Dedifferentiated amniotic fluid mesenchymal stem cell (primary cell): ENCODE measurements at regions not wholly inside any gene's neighbourhood (a gene's known extent, or its start where the extent isn't known, plus 50 kb on each side); places are given as distances from the start of the nearest gene placed in this dataset.

Experiments
- DNase-seq: peaks from one replicate; pipeline ENCODE4 v3.0.0-alpha.2; 2016; ENCODE audit errors: extremely low spot score

DNA sequence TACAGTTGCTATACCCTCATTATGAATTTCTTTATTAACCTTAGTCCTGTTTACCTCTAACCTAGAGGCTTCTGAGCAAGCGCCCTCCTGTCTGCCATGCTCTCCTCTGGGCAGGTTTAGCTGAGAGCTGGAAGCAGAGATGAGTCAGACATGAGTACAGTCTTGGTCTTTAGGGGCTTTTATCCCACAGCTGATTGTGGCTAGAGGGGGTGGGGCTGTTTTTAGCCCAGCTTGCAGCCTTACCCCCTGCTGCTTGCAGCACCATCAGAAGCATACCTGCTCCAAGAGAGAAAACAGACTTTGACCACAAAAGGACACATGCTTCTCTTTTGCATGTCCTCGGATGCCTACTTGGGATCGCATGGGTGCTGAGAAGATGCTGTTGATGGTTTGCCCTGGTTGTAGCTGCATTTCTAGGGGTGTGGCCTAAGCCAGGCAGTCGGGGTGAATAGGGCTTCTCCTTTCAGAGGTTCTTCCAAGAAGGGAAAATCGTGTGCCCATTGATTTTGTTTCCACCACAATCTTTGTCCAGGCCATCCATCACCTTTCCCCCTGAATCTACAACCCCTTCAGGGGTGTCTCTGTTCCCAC is 115.0 kb upstream of the LGALSL start:
- DNase-seq: no peak

DNA sequence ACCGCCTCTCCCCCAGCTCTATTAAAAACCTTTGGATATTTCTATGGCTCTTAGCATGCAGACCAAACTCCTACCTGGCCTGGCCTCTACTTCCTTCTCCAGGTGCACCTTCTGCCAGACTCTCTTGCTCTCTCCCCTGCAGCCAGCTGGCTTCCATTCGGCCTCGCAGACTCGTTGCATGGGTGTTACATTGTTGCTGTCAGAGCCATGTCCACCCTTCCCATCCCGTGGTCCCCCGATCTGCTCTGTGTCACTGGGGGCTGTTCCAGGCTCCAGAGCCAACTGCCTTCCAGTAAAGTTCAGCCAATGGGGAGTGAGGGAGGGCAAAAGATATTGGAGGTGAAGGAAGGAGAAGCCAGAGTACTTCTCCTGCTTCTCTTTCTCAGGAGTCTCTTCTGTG is 112.5 kb upstream of the LGALSL start:
- no peak for DNase-seq

DNA sequence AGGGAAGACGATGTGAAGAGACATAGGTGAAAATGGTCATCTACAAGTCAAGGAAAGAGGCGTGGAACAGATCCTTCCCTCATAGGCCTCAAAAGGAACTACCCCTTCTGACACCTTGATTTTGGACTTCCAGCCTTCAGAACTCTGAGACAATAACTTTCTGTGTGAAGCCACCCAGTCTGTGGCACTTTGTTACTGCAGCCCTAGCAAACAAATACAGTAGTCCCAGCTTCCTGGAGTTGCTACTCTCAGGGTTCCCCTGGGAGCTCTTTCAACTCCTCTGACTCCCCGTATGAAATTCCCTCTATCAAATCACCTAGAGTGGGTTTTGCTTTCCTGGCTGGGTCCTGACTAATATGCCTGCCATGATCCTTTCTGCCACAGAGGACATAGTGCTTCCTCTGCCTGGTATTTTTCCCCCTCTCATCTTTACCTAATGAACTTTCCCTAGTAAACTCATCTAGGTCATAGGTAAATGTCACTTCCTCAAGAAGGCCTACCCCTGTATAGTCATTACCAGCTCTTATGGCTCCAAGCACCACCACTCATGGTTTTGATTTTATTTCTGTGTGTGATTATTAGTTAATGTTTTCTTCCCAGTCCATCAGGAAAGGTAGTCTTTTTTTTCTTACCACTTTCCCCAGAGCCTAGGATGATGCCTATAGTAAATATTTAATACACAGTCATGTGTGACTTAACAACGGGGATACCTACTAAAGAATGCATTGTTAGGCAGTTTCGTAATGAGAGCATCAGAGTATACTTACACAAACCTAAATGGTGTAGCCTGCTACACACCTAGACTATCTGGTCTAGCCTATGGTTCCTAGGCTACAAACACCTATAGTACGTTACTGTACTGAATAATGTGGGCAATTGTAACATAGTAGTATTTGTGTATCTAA is 111.5 kb upstream of the LGALSL start:
- DNase-seq: no peak

DNA sequence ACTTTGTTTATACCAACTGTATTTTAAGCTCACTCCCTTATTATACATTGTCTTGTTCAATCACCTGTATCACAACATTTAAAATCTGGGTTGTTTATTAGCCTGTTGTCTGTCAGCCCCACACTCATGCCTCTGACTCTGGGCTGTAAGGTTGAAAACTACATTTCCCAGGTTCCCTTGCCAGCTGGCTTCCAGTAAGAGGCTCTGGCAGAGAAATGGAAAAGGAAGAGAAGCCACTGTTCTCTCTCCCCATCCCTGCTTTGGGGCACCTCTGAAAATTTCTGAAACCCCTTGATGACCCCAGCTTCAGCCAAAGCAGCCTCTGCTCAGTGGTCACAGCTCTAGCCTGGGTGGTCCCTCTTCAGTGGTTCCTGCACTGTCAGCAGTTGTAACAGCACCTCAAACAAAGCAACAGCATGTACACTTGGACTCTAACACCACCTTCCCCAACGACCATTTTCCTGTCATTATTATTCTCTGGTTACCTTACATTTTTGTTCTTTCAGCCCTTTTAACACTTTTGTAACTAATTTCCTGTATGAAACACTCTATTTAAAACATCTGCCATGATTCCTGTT is 108.9 kb upstream of the LGALSL start:
- DNase-seq: no peak

DNA sequence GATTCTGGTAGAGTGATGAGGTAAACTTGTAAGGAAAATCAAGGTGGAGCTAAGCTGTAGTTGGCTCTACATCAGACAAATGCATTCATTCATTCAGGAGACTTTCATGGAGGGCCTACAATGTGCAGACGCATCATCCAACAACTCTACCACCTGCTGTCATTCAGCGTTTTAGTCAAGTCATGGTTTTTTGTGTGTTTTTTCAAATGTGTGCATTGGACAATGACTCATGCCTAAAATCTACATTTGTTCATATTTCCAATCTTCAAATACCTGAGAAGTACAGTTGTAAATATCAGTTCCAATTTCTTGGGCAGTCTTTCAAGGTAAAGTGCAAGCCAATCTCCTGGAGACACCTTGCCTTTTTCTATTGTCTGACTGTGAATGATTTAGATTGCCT is 108.0 kb upstream of the LGALSL start:
- DNase-seq: no peak

DNA sequence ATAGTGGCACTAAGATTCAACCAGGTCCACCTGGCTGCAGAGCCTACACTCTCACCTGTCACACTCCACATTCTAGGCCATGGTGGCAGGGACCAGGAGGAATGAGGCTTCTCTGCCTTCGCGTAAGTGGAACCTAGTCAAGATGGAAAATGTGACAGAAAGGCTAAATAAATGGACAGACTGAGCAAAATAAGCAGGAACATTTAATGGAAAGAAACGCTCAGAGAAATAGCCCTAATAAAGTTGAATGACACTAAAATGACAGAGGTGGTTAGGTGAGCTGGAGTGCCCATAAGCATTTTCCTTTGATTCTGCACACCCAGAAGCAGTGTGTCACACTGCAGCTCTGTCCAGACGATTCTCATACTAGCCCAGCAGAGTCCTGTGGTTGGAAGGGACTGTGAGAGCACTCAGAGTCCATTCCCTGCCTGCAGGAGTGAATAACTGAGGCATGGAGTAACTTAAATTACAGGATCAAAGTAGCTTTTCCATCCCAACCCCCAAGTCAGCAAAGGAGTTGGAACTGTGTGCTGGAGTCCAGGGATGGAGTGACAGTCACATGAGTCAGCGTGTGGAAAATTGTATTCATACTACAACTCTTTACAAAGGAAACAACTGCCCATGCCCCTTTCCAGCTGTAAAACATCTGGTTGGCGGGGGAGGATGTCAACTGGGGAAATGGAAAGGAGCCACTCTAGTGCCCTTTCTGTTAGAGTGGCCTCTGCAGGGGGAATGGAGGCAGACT is 105.4 kb upstream of the LGALSL start:
- DNase-seq: peak; percentile 59

DNA sequence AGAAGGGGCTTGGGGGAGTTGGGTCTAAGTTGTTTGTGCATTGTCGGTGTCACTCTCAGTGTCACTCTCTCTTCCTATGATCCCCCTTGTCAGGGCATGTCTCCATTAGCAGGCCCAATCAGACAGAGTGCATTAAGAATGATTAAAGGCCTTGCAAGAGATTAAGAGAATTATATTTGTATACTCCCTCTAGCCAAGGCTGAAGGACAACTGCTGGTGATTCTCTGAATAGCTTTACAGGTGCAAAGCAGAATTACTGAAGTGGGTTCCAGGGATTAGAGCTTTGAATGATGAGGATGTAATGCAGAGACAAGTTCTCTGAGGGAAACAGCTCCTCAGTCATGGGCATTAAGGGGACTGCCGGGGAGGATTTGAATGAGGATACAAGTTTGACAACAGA is 104.8 kb upstream of the LGALSL start:
- no peak for DNase-seq

DNA sequence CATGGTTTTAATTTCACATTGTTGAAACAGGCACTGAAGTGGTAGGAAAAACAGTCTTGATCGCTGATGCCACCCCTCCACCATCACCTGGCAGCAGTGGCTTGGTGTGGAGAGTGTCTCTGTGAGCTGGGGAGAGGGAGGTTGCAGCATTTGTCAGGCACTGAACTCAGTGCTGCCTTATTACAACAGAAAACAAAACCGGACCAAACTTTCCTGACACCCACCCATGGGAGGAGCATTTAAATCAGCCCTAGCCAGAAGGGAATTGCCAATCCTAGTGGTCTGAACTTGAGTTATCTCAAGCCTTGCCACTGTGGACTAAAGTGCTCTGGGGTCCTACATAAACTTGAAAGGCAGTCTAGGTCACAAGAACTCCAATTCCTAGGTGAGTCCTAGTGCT is 103.0 kb upstream of the LGALSL start:
- no peak for DNase-seq

DNA sequence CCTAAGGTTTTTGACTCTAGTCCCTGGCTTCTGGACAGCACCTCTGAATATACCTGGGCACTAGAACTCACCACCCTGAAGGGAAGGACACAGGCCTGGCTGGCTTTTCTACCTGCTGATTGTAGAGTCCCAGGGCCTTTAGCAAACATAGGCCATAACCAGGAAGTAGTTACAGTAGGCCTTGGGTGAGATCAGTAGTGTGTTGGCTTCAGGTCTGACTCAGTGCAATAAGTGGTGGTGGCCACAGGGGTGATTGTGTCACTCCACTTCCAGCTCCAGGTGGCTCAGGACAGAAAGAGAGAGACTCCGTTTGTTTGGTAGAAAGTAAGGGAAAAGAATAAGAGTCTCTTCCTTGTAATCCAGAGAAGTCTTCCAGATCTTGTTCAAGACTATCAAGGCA is 101.7 kb upstream of the LGALSL start:
- no peak for DNase-seq

DNA sequence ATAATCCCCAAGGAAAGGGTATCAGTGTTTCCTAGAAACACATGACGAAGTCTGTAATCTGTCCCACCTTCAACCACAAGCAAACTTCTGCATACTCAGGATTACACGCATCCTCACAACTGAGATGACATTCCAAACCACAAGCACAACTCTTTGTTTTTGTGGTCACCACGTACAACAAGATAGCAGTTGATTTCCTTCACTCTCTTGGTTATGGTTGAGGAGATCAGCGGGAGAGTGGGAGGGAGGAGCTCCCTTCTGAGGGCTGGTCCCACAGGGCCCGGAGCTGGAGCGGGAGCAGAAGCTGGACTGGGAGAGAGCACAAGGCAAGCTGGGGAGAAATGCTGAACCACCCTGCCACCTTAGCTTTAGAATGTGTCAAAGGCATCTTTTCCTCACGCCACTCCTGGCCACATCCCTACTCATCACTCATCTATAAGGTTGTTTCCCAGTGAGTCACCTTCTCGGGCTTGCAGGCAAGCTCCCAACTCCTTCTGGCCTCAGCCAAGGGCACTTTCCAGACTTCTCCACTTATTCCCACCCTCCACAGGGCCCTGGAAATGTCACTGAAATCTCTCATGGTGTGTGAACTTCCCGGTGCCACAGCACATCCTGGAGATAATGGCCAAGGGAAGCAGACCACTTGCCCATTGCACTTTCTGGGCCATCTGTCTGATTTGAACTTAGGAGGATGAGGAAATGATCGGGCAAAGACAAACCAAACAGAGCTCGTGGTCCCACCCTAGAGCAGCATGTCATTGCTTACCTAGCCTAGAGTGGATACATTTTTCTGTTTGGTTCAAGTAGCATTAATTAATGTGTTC is 98.9 kb upstream of the LGALSL start:
- DNase-seq: peak; percentile 20

DNA sequence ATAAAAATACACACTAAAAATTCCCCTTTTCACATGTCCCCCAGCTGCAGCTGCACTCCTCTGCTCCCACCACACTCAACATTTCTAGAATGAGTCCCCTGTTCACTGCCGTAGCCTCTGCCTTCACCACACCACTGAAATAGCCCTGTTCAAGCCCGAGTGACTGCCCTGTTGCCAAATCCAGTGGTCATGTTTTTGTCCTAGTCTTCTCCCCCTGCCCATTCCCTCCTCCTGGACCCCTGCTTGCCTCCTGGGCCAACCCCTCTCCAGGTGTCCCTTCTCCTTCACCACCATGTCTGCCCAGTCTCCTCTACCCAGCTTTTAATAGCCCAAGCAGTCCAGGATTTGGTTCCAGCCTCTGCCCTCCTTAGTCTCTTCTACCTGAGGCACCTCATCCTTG is 97.1 kb upstream of the LGALSL start:
- DNase-seq: no peak

DNA sequence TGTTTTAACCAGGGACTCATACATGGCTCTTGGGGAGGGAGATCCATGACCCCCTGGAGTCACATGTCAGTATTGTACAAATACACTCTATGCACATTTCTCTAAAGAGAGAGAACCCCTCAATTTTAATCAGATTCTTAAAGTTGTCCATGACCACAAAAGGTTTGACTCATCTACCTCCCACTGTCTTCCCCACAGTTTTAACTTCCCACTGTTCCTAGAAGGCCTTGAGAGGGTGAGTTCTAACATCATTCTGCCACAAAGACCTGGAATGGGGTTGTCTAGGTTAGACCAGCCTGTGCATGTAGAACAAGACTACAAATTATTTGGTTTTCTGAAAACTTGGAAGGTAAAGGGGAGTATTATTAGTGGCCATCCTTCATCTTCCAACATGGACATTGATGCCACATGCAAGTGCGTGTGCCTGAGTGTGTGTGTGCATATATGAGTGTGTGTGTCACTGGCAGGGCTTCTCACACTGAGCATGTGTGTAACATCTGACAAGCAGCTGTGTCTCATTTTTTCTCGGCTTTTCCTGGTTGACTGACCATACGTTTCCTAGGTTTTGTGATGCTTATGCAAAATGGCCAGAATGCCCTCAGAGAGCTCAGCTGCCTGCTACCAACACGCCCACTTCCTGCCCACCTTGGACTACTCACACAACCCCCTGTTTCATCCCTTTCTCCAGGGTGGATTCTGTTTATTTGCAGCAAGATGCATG is 94.6 kb upstream of the LGALSL start:
- no peak for DNase-seq

DNA sequence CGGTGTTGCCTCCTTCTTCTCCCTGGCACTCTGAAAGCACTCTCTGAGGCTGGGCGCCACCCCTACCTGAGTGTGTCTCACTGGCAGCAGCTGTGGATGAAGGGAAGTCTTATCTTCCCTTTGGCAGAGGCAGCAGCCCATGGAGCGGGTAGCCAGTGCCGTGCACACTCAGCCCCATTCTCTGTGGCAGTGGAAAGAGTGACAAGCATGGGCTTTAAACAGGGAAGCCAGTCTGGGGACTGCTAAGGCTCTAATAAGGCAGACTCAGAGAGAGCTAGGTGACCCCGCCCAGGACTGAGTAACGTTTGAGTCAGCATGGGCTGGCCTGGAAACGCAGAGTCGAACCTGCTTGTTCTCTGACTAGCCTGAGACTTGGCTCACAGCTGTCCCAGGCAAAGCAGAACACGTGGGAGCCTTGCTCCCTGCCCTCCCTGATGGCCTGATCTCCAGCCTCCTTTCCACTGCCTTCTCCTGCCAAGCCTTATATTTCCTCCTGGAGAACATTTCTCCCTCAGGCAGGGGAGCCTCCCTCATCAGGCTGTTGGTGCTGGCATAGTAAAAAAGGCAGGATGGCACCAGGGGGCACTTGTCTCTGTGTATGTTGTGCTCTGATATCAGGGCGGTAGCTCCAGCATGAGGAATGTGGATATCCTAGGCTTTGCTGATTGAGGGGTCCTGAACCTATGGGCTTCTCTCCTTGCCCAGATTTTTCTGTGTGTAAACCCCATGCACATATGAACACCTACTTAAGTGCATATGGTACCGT is 93.9 kb upstream of the LGALSL start:
- DNase-seq: peak; percentile 87

DNA sequence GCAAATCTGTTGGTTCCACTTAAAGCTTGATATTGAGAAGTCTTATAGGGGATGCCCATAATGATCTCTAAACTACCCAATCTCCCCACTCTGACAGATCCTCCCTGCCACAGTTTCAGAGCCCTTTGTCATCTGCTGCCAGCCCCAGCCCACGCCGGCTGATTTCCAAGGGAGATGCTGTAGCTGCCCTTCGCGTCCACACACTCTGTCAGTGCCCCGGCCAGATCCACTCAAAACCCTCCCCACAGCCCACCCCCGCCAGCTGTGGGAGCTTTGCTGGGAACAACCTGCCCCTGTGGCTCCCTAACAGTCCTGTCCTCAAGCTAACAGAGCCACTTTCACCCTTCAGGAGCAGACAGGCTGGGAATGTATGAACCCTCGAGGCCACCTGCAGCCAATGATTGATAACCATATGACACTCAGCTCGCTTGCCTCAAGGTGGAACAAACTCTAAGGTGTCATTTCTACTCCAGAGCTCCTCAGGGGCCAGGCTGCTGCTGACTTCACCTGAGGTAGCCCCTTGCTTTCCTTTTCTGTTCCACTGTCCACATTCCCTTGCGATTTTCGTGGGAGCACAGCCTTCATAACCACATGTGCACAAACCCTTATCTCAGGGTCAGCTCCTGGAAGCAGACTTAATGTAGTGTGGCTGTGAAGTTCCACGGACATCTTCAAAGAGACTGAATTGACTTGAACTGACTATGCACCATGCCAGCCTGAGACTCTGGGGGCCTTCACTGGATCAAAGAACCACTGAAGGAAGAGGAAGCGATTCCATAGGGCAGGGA is 92.6 kb upstream of the LGALSL start:
- no peak for DNase-seq

DNA sequence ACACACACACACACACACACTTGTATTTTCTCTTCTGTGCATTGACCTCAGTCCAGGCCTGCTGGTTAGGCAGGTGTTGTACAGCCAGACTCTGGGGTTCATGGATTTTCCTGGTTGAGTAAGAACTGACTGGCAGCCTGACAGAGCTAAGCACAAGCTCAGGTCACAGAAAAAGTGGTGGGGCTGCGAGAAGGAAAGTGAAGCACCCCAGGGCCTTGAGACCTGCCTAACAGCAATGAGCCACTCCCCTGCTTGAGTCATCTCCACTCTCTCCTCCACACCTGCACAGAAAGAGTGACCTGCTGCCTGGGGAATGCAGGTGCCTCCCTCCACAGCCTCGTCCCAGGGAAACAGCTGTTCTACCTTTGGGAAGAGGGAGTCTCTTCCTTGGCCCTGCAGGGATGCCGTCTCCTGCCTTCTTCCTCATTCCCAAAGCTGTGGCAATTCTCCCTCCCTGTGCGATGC is 91.4 kb upstream of the LGALSL start:
- DNase-seq: no peak

DNA sequence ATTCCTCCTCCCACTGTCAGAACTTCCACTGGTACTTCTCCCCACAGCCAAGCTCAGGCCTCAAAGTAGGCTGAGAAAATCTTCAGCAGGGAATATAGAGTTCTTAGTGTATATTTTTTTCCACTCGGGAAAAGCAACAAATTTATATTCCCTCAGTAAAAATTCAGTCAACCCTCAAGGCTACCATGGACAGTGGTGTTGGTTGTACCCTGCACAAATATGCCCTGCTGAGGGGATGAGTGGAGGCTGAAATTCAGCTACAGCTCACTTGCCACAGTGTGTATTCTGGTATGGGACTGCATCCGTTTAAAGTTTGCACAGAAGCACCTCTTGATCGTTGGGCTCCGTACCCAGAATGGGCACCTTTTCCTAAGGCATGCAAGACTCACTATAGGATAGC is 90.8 kb upstream of the LGALSL start:
- no peak for DNase-seq

DNA sequence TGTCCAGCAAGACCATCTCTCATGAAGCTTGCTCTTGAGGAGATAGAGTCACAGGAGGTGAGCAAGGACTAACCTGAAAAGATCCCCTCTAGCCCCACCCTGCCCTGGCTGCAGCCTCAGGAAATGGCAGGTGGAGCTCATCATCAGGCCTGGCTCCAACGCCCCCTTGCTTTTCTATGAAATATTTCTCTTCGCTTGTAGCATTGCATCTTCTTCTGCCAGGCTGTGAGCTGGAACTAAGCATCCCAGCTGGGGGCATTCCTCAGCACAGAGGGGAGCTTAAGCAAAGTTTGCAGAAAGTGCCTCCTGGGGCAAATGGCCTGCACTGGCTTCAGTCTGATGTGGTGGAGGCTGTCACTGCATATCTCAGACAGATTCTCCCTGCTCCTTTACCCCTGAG is 90.1 kb upstream of the LGALSL start:
- no peak for DNase-seq

DNA sequence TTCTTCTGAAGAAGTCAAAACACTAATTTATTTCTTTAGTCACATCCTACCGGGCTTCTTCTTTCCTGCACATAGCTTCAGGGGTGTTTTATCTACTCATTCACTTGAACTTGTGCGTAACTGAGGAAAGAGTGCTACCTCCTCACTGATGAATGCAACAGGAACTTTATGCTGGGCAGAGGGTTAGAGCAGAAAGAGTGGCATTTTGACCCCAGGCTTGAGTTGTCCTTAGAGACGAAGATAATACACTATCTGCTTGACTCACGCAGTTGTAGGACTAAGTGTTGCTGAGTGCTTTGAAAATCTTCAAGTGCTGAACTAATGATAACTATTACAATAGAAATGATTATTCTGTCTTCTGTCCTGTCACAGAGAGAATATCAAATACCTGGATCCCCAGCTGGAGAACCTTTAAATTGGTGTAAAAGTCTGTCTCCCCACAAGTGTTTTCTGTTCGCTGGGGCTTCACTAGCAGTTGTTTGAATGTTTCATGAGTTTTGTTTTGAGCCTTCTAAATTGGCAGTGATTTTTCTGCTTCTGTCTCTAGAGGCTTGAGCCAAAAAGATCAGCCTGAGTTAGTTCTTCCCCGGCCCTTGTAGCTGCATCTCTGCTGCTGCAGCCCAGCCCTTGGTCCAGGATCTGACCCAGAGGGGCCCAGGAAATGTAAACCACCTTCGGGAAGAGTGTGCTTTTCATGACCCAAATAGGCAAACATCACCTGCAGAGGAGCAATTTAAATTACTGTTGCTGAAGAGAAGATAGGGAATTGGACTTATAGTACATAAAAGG is 86.3 kb upstream of the LGALSL start:
- DNase-seq: no peak
